IMR-90 (cell line): ENCODE measurements at regions not wholly inside any gene's neighbourhood (a gene's known extent, or its start where the extent isn't known, plus 50 kb on each side); places are given as distances from the start of the nearest gene placed in this dataset.

Experiments
- CEBPB ChIP-seq: IDR thresholded peaks from 2 replicates; pipeline ENCODE4 v1.6.1; 2012; ENCODE audit warnings: low read depth, low read length, improper control_type of control experiment
- CTCF ChIP-seq: conservative IDR thresholded peaks from 2 replicates; pipeline ENCODE4 v1.5.1; 2012; ENCODE audit warnings: mild to moderate bottlenecking, low read depth, low read length, improper control_type of control experiment
- MAFK ChIP-seq: IDR thresholded peaks from 2 replicates; pipeline ENCODE4 v1.6.1; 2012; ENCODE audit warnings: low read depth, low read length, improper control_type of control experiment
- MAZ ChIP-seq: IDR thresholded peaks from 2 replicates; pipeline ENCODE4 v1.6.1; 2012; ENCODE audit warnings: low read depth, mild to moderate bottlenecking, low read length, improper control_type of control experiment, moderate library complexity, borderline replicate concordance
- MXI1 ChIP-seq: IDR thresholded peaks from 2 replicates; pipeline ENCODE4 v1.6.1; 2012; ENCODE audit warnings: low read depth, mild to moderate bottlenecking, low read length, moderate library complexity, borderline replicate concordance
- POLR2A ChIP-seq: IDR thresholded peaks from 2 replicates; pipeline ENCODE4 v1.6.1; 2012; ENCODE audit warnings: mild to moderate bottlenecking, low read depth, low read length
- RAD21 ChIP-seq: IDR thresholded peaks from 2 replicates; pipeline ENCODE4 v1.6.1; 2012; ENCODE audit warnings: low read length, improper control_type of control experiment
- RFX5 ChIP-seq: IDR thresholded peaks from 2 replicates; pipeline ENCODE4 v1.8.0; 2012; ENCODE audit warnings: low read depth, mild to moderate bottlenecking, low read length, moderate library complexity
- TF ChIP-seq, protein P1 (sequence below): fragments of 150-350 bp; IDR thresholded peaks from 2 replicates; pipeline ENCODE4 v1.6.1; 2017; ENCODE audit warnings: mild to moderate bottlenecking, antibody characterized with exemption, low read length, low read depth

DNA sequence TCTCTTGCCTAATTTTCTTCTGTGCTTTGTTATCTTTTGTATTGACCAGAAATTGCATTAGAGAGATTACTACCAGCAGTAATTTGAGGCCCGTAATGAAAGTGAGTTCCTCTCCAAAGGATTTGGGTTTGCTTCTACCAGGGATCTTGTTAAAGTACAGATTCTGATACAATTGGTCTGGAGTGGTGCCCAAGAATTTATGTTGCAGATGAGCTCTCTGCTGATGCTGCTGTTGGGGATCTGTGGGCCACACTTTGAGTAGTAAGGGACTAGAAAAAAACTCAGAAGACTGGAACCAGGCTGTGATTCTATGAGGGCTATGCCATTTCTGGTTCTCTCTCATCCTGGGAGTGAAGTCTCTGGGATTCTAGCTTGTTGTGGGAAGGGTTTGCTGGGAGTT lies 192.2 kb downstream of the SEC61B start:
- TF ChIP-seq POLR2A (no peak), CTCF (no peak), RFX5 (no peak), MXI1 (no peak), CEBPB (no peak), MAZ (no peak), RAD21 (no peak), MAFK (no peak)
- TF ChIP-seq, protein P1, sequence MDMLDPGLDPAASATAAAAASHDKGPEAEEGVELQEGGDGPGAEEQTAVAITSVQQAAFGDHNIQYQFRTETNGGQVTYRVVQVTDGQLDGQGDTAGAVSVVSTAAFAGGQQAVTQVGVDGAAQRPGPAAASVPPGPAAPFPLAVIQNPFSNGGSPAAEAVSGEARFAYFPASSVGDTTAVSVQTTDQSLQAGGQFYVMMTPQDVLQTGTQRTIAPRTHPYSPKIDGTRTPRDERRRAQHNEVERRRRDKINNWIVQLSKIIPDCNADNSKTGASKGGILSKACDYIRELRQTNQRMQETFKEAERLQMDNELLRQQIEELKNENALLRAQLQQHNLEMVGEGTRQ: no peak
